ENCODE measurements at regions not wholly inside any gene's neighbourhood (a gene's known extent, or its start where the extent isn't known, plus 50 kb on each side); places are given as distances from the start of the nearest gene placed in this dataset.

GRCh38 chr13:105971738-105972137 lies 563.7 kb downstream of the EFNB2 start:
- TF ChIP-seq POLR2AphosphoS5 (IDR thresholded peaks at IDR 0.05; ENCODE audit: borderline replicate concordance, low read depth, low read length) (no peak), EZH2 (IDR thresholded peaks at IDR 0.05) (no peak)

Data from SK-N-MC (cell line).